Neural cell (in vitro differentiated cells): ENCODE measurements at regions not wholly inside any gene's neighbourhood (a gene's known extent, or its start where the extent isn't known, plus 50 kb on each side); places are given as distances from the start of the nearest gene placed in this dataset.

Experiments
- H2AFZ ChIP-seq: fragments of 200-600, 300-800 bp; sonication (generic), shearing (Covaris generic); 2 replicates; pipeline ENCODE4 v1.6.0; 2014; ENCODE audit warnings: low read depth, mild to moderate bottlenecking, antibody characterized with exemption, low read length, moderate library complexity
- H3F3A ChIP-seq: fragments of 200-600 bp; shearing (Covaris generic); 2 replicates; pipeline ENCODE4 v1.6.1; 2016; ENCODE audit warnings: mild to moderate bottlenecking, moderate library complexity, mixed read lengths, antibody characterized with exemption, low read length; ENCODE audit not compliant: insufficient read depth, poor library complexity, severe bottlenecking
- H3K27ac ChIP-seq: fragments of 200-600, 300-800 bp; sonication (generic), shearing (Covaris generic); 2 replicates; pipeline ENCODE4 v1.5.1; 2014; ENCODE audit warnings: mild to moderate bottlenecking, low read length, moderate library complexity
- H3K27me3 ChIP-seq: fragments of 300-800, 200-600 bp; sonication (generic), shearing (Covaris generic); 2 replicates; pipeline ENCODE4 v1.6.0; 2014; ENCODE audit warnings: mild to moderate bottlenecking, low read depth, low read length, moderate library complexity; ENCODE audit not compliant: insufficient read depth
- H3K36me3 ChIP-seq: fragments of 300-800, 200-600 bp; sonication (generic), shearing (Covaris generic); 2 replicates; pipeline ENCODE4 v1.5.1; 2014; ENCODE audit warnings: mild to moderate bottlenecking, antibody characterized with exemption, low read length, moderate library complexity; ENCODE audit not compliant: insufficient read depth
- H3K4me2 ChIP-seq: fragments of 300-800, 200-600 bp; sonication (generic), shearing (Covaris generic); 2 replicates; pipeline ENCODE4 v1.6.0; 2014; ENCODE audit warnings: mild to moderate bottlenecking, low read length
- H3K4me3 ChIP-seq: fragments of 300-800, 200-600 bp; sonication (generic), shearing (Covaris generic); 2 replicates; pipeline ENCODE4 v1.5.1; 2014; ENCODE audit warnings: mild to moderate bottlenecking, low read length, moderate library complexity
- H3K79me2 ChIP-seq: fragments of 200-600 bp; shearing (Covaris generic); replicated peaks from 2 replicates; pipeline ENCODE4 v1.6.0; 2014; ENCODE audit warnings: mild to moderate bottlenecking, low read length, moderate library complexity; ENCODE audit not compliant: insufficient read depth
- H3K9ac ChIP-seq: fragments of 300-800, 200-600 bp; sonication (generic), shearing (Covaris generic); 2 replicates; pipeline ENCODE4 v1.6.1; 2016; ENCODE audit warnings: mild to moderate bottlenecking, low read length, mixed read lengths
- H3K9me2 ChIP-seq: fragments of 200-600 bp; shearing (Covaris generic); 2 replicates; pipeline ENCODE4 v1.6.1; 2016; ENCODE audit warnings: mild to moderate bottlenecking, low read length, mixed read lengths; ENCODE audit not compliant: insufficient read depth
- H3K9me3 ChIP-seq: fragments of 200-600, 300-800 bp; sonication (generic), shearing (Covaris generic); 2 replicates; pipeline ENCODE4 v1.6.1; 2016; ENCODE audit warnings: mild to moderate bottlenecking, mixed run types, low read length, moderate library complexity, mixed read lengths
- H4K20me1 ChIP-seq: fragments of 200-600 bp; shearing (Covaris generic); 2 replicates; pipeline ENCODE4 v1.6.1; 2016; ENCODE audit warnings: mild to moderate bottlenecking, mixed run types; ENCODE audit not compliant: insufficient read depth
- CTCF ChIP-seq: fragments of 450-650 bp; IDR thresholded peaks from 2 replicates; pipeline ENCODE4 v1.5.1; 2014; ENCODE audit warnings: antibody characterized with exemption, mild to moderate bottlenecking, moderate library complexity; ENCODE audit not compliant: poor library complexity, severe bottlenecking
- EP300 ChIP-seq: fragments of 450-650 bp; conservative IDR thresholded peaks from 2 replicates; pipeline ENCODE4 v1.6.1; 2014; ENCODE audit warnings: antibody characterized with exemption, mild to moderate bottlenecking, moderate library complexity; ENCODE audit not compliant: poor library complexity, severe bottlenecking
- EZH2 ChIP-seq: fragments of 200-600, 300-800 bp; shearing (Covaris generic), sonication (generic); IDR thresholded peaks from 2 replicates; pipeline ENCODE4 v1.6.1; 2014; ENCODE audit warnings: antibody characterized with exemption, low read length, borderline replicate concordance, mild to moderate bottlenecking; ENCODE audit not compliant: insufficient read depth, poor library complexity, severe bottlenecking
- MXI1 ChIP-seq: fragments of 450-650 bp; conservative IDR thresholded peaks from 2 replicates; pipeline ENCODE4 v1.6.1; 2014; ENCODE audit warnings: antibody characterized with exemption, mild to moderate bottlenecking; ENCODE audit not compliant: poor library complexity, severe bottlenecking
- POLR2AphosphoS5 ChIP-seq: IDR thresholded peaks from 2 replicates; pipeline ENCODE4 v1.6.1; 2012
- RAD21 ChIP-seq: fragments of 450-650 bp; conservative IDR thresholded peaks from 2 replicates; pipeline ENCODE4 v1.6.1; 2014; ENCODE audit warnings: antibody characterized with exemption, mild to moderate bottlenecking, moderate library complexity
- REST ChIP-seq: IDR thresholded peaks from 2 replicates; pipeline ENCODE4 v1.6.1; 2012; ENCODE audit warnings: borderline replicate concordance
- SMC3 ChIP-seq: fragments of 450-650 bp; conservative IDR thresholded peaks from 2 replicates; pipeline ENCODE4 v1.6.1; 2014; ENCODE audit warnings: antibody characterized with exemption, mild to moderate bottlenecking, moderate library complexity; ENCODE audit not compliant: poor library complexity
- TAF1 ChIP-seq: IDR thresholded peaks from 2 replicates; pipeline ENCODE4 v1.6.1; 2012; ENCODE audit warnings: low read depth

GRCh38 chr9:31669311-31669710, 715.1 kb upstream of the ACO1 start:
- no peak overlapping the region for H2AFZ ChIP-seq
- no peaks in the 10 kb centered on the region for H3K36me3 ChIP-seq
- H3K27me3 ChIP-seq: no peaks in the 10 kb centered on the region
- no peak overlapping the region for H3K27ac ChIP-seq
- H3K9me2 ChIP-seq: no peaks in the 10 kb centered on the region
- H3K4me2 ChIP-seq: no peak overlapping the region
- H3K9me3 ChIP-seq: no peaks in the 10 kb centered on the region
- TF ChIP-seq REST (no peak), RAD21 (no peak), EZH2 (no peak), SMC3 (no peak), CTCF (no peak), MXI1 (no peak), POLR2AphosphoS5 (no peak), TAF1 (no peak), EP300 (no peak)
- H3K79me2 ChIP-seq: no peaks in the 10 kb centered on the region
- no peak overlapping the region for H3K9ac ChIP-seq
- H3F3A ChIP-seq: no peaks in the 10 kb centered on the region
- no peaks in the 10 kb centered on the region for H4K20me1 ChIP-seq
- no peak overlapping the region for H3K4me3 ChIP-seq

- no peaks in the 10 kb centered on the region for H4K20me1 ChIP-seq
- H3F3A ChIP-seq: no peaks in the 10 kb centered on the region
- no peak overlapping the region for H2AFZ ChIP-seq
- no peaks in the 10 kb centered on the region for H3K79me2 ChIP-seq
- no peak for TF ChIP-seq POLR2AphosphoS5
- no peak for TF ChIP-seq MXI1
- no peak for TF ChIP-seq TAF1
- TF ChIP-seq CTCF: no peak
- TF ChIP-seq SMC3: no peak
- TF ChIP-seq REST: no peak
- no peak for TF ChIP-seq RAD21
- TF ChIP-seq EP300: no peak
- no peak for TF ChIP-seq EZH2
- no peaks in the 10 kb centered on the region for H3K36me3 ChIP-seq
- no peak overlapping the region for H3K27ac ChIP-seq
- H3K4me2 ChIP-seq: no peak overlapping the region
- no peaks in the 10 kb centered on the region for H3K27me3 ChIP-seq
- H3K9ac ChIP-seq: no peak overlapping the region
- no peaks in the 10 kb centered on the region for H3K9me2 ChIP-seq
- no peak overlapping the region for H3K4me3 ChIP-seq
- no peaks in the 10 kb centered on the region for H3K9me3 ChIP-seq
Observed at GRCh38 chr9:31671011-31671410, 713.4 kb upstream of the ACO1 start.
